ENCODE measurements at regions not wholly inside any gene's neighbourhood (a gene's known extent, or its start where the extent isn't known, plus 50 kb on each side); places are given as distances from the start of the nearest gene placed in this dataset.

- no peak for DNase-seq
These were observed 189.7 kb upstream of the GDNF start for GRCh38 chr5:38029397-38030065.

GRCh38 chr5:38023799-38024198, 184.0 kb upstream of the GDNF start:
- DNase-seq = no peak

- no peak for DNase-seq
These were observed 183.5 kb upstream of the GDNF start for GRCh38 chr5:38023371-38023770.

- DNase-seq = no peak
These were observed 182.8 kb upstream of the GDNF start for GRCh38 chr5:38022631-38023030.

GRCh38 chr5:38018016-38018415, 178.2 kb upstream of the GDNF start:
- DNase-seq = no peak

- no peak for DNase-seq
These were observed 173.3 kb upstream of the GDNF start for GRCh38 chr5:38013107-38013506.

GRCh38 chr5:38011668-38012188, 171.9 kb upstream of the GDNF start:
- no peak for DNase-seq

GRCh38 chr5:38009749-38010358, 170.0 kb upstream of the GDNF start:
- DNase-seq = no peak

- DNase-seq = no peak
These were observed 168.4 kb upstream of the GDNF start for GRCh38 chr5:38008198-38008597.

- no peak for DNase-seq
These were observed 159.8 kb upstream of the GDNF start for GRCh38 chr5:37999593-37999992.

- no peak for DNase-seq
These were observed 157.1 kb upstream of the GDNF start for GRCh38 chr5:37996918-37997317.

- DNase-seq = no peak
These were observed 154.9 kb upstream of the GDNF start for GRCh38 chr5:37994729-37995128.

- no peak for DNase-seq
These were observed 151.8 kb upstream of the GDNF start for GRCh38 chr5:37991301-37992299.

- no peak for DNase-seq
These were observed 150.0 kb upstream of the GDNF start for GRCh38 chr5:37989884-37990283.

- no peak for DNase-seq
These were observed 148.7 kb upstream of the GDNF start for GRCh38 chr5:37988454-37989046.

GRCh38 chr5:37984300-37984699, 144.5 kb upstream of the GDNF start:
- DNase-seq = no peak

GRCh38 chr5:37983463-37983862, 143.6 kb upstream of the GDNF start:
- no peak for DNase-seq

- DNase-seq = no peak
These were observed 139.7 kb upstream of the GDNF start for GRCh38 chr5:37979559-37979958.

GRCh38 chr5:37975531-37975930, 135.7 kb upstream of the GDNF start:
- no peak for DNase-seq

- DNase-seq = no peak
These were observed 131.7 kb upstream of the GDNF start for GRCh38 chr5:37971483-37972024.

- DNase-seq = no peak
These were observed 127.0 kb upstream of the GDNF start for GRCh38 chr5:37966871-37967270.

- DNase-seq = no peak
These were observed 126.5 kb upstream of the GDNF start for GRCh38 chr5:37966291-37966690.

GRCh38 chr5:37962389-37962788, 122.5 kb upstream of the GDNF start:
- DNase-seq = no peak
